Activated naive CD4-positive, alpha-beta T cell treated with anti-CD3 and anti-CD28 coated beads, Interleukin-2, amount 50 U/mL, for 16 hours (primary cell): ENCODE measurements at regions not wholly inside any gene's neighbourhood (a gene's known extent, or its start where the extent isn't known, plus 50 kb on each side); places are given as distances from the start of the nearest gene placed in this dataset.
"Not testable (repeated sequence)": the region's sequence is repeated elsewhere in the genome, so short reads cannot be mapped to it uniquely, and the experiment has no call there.

Experiments
- DNase-seq: peaks from one replicate; pipeline ENCODE4 v3.0.0-alpha.2; 2020

- no peak for DNase-seq
Observed at GRCh38 chr16:54985156-54985555, 54.5 kb downstream of the IRX5 start.

GRCh38 chr16:54985668-54986067 lies 55.0 kb downstream of the IRX5 start:
- no peak for DNase-seq

GRCh38 chr16:54986409-54986808 lies 55.7 kb downstream of the IRX5 start:
- DNase-seq, result no peak

- DNase-seq, result no peak
Observed at GRCh38 chr16:54987081-54987480, 56.4 kb downstream of the IRX5 start.

- no peak for DNase-seq
Observed at GRCh38 chr16:54991525-54991924, 60.9 kb downstream of the IRX5 start.

- DNase-seq, result not testable (repeated sequence)
Observed at GRCh38 chr16:54991946-54992345, 61.3 kb downstream of the IRX5 start.

- DNase-seq, result no peak
Observed at GRCh38 chr16:54993106-54993895, 62.6 kb downstream of the IRX5 start.

- no peak for DNase-seq
Observed at GRCh38 chr16:54996186-54996585, 65.5 kb downstream of the IRX5 start.

GRCh38 chr16:54998834-54999233 lies 68.2 kb downstream of the IRX5 start:
- no peak for DNase-seq

- no peak for DNase-seq
Observed at GRCh38 chr16:54999481-54999880, 68.8 kb downstream of the IRX5 start.

GRCh38 chr16:55000595-55000994 lies 69.9 kb downstream of the IRX5 start:
- no peak for DNase-seq

- DNase-seq, result no peak
Observed at GRCh38 chr16:55001931-55002330, 71.3 kb downstream of the IRX5 start.

- no peak for DNase-seq
Observed at GRCh38 chr16:55002419-55002818, 71.8 kb downstream of the IRX5 start.

GRCh38 chr16:55003306-55003705 lies 72.6 kb downstream of the IRX5 start:
- DNase-seq, result no peak

GRCh38 chr16:55003916-55004315 lies 73.3 kb downstream of the IRX5 start:
- no peak for DNase-seq

- no peak for DNase-seq
Observed at GRCh38 chr16:55007504-55007903, 76.8 kb downstream of the IRX5 start.

- DNase-seq, result no peak
Observed at GRCh38 chr16:55008836-55009510, 78.3 kb downstream of the IRX5 start.

- DNase-seq, result no peak
Observed at GRCh38 chr16:55009581-55009980, 78.9 kb downstream of the IRX5 start.

- no peak for DNase-seq
Observed at GRCh38 chr16:55010492-55011160, 80.0 kb downstream of the IRX5 start.

- DNase-seq, result no peak
Observed at GRCh38 chr16:55012362-55012761, 81.7 kb downstream of the IRX5 start.

GRCh38 chr16:55012793-55013192 lies 82.1 kb downstream of the IRX5 start:
- no peak for DNase-seq

GRCh38 chr16:55014022-55014421 lies 83.4 kb downstream of the IRX5 start:
- DNase-seq, result no peak

GRCh38 chr16:55015181-55015913 lies 84.7 kb downstream of the IRX5 start:
- DNase-seq, result no peak
